ENCODE measurements at regions not wholly inside any gene's neighbourhood (a gene's known extent, or its start where the extent isn't known, plus 50 kb on each side); places are given as distances from the start of the nearest gene placed in this dataset.

GRCh38 chr14:37779480-37779879 lies 184.1 kb downstream of the TTC6 start:
- no peak for TF ChIP-seq CTCF (IDR thresholded peaks at IDR 0.05)
- no peak for TF ChIP-seq POLR2A (IDR thresholded peaks at IDR 0.05)
